T-helper 1 cell treated with Interleukin-12 subunit alpha and Interleukin-12 subunit beta and Interleukin-4 antibody, amounts not matched to agents 30 ng/mL and 1 ng/mL, for 36 hours (primary cell): ENCODE measurements at regions not wholly inside any gene's neighbourhood (a gene's known extent, or its start where the extent isn't known, plus 50 kb on each side); places are given as distances from the start of the nearest gene placed in this dataset.
"Not testable (repeated sequence)": the region's sequence is repeated elsewhere in the genome, so short reads cannot be mapped to it uniquely, and the experiment has no call there.

Source experiments
- intact Hi-C: fragments of 100-400 bp; cut with micrococcal nuclease; formaldehyde crosslinking; loops from one replicate; pipeline ENCODE4 v1.15.1; 2024

- intact Hi-C loops, result not testable (repeated sequence)
These were observed 830.1 kb downstream of the BRD1 start for GRCh38 chr22:48997605-48998004.

GRCh38 chr22:48993655-48994054, 834.0 kb downstream of the BRD1 start:
- intact Hi-C loops, result no loop called here

DNA sequence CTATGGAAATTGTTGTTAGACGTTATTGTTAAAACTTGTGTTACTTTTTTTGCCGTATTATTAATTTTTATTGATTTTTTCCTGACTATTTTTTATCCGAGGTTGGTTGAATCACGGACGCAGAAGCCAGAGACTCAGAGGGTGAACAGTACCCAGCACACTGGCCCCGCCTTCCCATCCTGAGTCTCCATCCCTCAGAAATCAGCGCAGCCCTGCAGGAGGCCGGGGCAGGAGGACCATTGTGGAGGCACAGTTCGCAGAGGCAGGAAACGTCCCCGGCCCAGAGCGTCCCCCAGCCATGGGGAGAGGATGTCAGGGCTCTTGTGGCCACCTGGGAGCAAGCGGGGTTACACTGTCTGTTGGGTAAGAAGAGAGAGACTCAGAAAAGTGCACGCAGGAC, 843.0 kb downstream of the BRD1 start:
- intact Hi-C loops, result no loop called here

DNA sequence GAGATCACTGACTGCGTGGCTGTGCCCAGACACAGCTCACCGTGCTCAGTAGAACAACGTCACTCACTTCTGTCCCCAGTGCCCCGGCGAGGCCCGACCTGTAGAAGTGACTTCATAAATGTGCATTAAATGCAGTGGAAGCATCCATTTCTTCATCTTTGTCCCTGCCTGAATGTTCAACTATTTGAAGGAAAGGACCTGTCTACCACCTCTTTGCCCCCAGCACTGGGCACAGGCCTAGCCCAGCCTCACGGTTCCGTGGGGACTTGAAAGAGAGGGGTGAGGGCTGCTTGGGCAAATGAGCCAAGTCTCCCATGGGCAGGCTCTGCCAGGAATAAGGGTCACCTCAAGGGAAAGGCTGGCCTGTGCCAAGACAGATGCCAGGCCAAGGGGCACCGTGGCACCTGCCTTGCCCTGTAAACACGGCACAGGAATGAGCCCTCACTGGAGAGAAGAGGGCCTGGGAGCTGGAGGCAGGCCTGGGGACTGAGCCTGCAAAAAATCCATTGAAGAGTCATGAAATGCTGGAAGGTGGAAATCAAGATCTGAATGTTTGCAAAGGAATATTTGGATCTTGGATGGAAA, 845.3 kb downstream of the BRD1 start:
- intact Hi-C loops, result no loop called here

- intact Hi-C loops, result no loop called here
These were observed 846.2 kb downstream of the BRD1 start for GRCh38 chr22:48981371-48982061.

- intact Hi-C loops, result no loop called here
These were observed 846.8 kb downstream of the BRD1 start for GRCh38 chr22:48980918-48981317.

DNA sequence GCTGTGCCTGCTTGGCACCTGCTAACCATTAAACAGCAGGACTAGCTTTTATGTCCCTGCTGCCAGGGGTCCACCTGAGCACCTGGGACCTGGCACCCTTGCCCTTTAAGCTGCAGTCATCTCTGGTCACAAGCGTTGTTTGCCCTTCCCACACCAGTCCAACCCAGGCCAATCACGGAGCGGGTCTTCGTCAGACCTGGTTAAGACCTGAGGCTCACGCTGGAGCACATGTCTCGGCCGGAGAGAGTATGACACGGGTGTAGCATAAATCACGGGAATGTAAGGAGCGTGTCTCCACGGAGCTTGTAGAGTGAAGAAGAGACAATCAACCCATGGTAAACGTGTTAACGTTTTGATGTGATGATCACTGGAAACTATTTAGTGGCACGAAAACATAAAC, 847.3 kb downstream of the BRD1 start:
- intact Hi-C loops, result no loop called here

GRCh38 chr22:48979482-48979881, 848.2 kb downstream of the BRD1 start:
- intact Hi-C loops, result no loop called here

- intact Hi-C loops, result no loop called here
These were observed 850.8 kb downstream of the BRD1 start for GRCh38 chr22:48976556-48977535.

DNA sequence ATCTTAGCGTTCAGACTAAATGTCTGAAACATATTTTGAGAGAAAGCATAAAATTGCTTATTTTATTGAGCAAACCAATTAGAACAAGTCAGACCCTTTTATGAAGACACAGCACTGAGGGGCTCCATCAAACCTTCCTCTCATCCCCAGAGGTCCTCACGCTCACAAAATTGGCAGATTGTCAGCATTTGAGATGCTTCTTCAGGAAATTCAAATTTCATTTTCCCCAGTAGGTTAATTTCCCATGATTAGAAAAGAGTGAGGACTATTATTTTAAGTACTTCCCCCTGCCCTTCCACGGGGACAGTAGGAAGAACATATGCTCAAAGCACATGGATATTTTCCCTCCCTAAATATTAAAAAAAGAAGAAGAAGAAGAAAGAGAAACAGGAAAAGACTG, 851.8 kb downstream of the BRD1 start:
- intact Hi-C loops, result no loop called here

DNA sequence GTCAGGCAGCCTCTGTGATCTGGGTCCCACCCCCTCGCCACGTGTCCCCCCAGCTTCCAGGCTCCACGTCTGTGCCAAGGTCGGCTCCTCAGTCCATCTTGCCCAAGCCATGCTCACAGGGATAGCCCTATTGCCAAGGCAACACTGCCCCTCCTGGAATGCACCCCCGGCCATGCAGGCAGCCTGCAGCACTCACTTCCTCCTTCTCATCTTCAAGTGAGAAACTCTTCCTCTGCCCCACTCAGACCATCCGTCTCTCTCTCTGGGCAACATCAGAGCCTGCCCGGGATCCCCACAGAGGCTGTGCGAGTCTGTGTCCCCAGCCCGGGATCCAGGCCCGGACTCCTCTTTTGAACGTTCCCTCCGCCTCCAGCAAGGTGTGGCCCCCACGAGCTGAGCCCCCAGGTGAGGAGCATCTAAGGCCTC, 852.3 kb downstream of the BRD1 start:
- intact Hi-C loops, result no loop called here

DNA sequence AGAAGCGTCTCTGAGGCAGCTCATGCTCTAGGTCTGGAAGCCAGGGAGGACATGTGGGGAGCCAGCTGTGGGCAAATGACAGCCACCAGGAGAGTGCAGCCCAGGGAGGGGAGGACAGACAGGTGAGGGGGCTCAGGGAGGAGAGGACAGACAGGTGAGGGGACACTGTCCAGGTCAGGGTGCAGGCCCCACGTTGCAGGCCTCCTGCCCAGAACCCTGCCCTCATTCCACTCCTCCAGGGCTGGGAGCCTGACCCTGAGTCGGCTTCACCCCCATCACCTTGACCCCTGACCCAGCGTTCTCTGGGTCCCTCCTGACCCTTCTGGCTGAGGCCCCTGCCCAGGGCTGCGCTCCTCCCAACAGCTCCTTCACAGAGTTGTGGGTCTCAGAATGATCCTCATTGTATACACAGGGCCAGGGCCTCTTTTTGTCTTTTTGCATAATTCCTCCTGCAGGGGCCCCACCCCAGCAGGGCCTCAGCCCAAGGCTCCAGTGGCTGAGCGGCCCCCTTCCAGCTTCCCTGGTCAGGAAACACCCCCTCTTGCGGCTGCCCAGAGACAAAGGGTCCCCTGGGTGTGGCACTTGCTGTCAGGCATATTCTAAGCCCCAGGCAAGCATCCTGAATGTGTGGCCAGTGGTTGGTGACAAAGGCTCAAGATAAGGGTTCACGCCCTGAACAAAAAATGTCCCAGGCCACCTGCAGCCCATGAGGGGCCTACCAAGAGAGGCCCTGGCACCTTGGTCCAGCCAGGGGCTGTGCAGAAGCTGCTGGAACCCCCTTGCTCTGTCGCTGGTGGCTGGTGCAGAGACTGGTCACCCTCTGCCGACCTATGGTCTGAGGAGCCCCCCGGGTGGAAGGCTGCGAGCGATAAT, 853.0 kb downstream of the BRD1 start:
- intact Hi-C loops, result no loop called here

DNA sequence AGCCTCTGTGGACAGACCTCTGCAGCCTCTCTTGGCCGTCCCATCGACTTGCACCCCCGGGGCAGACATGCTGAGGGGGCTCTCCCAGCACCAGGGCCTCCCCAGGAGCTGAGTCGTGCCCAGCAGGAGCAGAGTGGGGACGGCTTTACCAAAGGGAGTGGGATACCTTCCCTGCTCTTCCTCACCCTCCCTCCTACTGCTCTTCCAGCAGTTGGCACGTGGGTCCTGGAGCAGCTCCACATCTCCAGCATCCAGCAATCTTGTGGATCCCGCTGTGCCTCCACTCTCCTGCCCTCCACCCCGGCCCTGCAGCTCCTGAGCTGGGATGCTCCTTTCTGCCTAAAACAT, 854.0 kb downstream of the BRD1 start:
- intact Hi-C loops, result no loop called here

DNA sequence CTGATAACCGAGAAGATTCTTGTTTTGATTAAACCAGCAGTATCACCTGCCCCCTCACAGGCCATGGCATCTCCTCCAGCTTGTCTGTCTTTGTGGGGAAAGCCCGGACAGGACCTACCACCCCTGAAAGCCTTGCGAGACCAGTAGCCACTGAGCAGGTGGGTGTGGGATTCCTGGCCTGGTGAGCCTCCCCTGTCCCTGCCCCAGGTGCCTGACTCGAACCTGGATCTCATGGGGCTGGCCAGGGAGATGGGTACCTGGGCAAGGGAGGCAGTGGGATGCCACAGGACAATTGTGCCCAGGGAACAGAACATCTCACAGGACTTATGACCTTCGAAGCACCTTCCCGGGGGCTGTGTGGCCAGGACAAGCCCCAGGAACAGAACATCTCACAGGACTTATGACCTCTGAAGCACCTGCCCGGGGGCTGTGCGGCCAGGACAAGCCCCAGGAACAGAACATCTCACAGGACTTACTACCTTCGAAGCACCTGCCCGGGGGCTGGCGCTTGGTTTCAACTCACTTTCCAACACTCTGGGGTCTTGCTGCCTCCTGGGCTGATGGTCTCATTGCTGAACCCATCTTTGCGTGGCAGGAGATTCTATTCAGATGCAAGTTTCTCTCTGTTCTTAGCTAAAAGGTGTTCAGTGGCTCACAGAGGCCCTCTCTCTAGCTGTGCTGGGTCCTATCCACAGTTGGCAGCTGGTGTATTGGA, 854.5 kb downstream of the BRD1 start:
- intact Hi-C loops, result no loop called here

- intact Hi-C loops, result no loop called here
These were observed 859.3 kb downstream of the BRD1 start for GRCh38 chr22:48968201-48968959.

GRCh38 chr22:48963405-48963804, 864.3 kb downstream of the BRD1 start:
- intact Hi-C loops, result no loop called here

DNA sequence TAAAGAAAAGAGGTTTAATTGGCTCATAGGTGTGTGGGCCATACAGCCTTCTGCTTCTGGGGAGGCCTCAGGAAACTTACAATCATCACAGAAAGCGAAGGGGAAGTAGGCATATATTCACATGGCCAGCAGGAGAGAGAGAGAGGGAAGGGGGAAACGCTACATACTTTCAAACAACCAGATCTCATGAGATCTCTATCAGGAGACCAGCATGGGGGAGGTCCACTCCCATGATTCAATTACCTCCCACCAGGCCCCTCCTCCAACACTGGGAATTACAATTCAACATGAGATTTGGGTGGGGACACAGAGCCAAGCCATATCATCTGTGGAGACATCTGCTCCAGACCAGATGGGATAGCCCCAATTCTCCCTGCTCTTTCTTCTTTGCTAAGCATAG, 866.0 kb downstream of the BRD1 start:
- intact Hi-C loops, result no loop called here

DNA sequence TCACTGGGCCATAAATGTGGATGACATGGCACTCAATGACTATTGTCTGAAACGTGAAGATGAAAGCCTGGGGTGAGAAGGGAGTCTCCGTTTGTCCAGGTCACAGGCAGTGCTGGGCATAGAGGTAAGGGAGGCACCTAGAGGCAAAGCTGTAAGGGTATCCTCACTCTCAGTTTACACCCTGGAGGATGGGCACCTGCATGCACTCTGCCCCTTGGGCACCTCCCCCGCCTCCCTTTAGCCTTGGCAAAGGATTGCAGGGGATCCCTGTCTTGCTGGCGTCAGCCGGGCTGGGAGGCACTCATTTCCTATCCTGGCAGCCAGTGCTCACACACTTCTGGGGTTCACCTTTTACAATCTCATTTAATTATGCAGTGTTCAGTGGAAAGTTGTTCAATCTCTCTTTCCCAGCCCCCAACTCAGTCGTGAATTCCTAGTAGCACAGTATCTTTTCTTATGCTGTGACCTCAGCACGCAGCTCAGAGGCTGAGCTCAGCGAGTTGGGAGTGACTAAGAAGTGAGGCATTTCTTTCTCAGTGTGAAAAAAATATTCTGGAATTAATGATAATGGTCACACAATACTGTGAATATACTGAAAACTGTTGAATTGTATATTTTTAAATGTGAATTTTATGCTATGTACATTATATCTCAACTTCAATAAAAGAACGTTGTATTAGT, 866.6 kb downstream of the BRD1 start:
- intact Hi-C loops, result no loop called here

DNA sequence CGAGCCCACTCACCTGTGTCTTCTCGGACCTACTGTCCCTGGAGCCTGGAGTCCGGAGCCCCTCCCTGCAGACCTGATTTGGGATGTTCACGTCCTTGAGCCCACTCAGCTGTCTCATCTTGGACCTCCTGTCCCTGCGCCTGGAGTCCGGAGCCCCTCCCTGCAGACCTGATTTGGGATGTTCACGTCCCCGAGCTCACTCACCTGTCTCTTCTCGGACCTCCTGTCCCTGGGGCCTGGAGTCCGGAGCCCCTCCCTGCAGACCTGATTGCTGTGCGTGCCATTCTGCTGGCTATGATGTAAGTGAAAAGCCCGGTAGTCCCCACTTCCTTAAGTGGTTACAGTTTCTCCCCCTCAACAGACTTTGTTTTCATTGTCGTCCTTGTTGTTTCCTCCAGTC, 867.1 kb downstream of the BRD1 start:
- intact Hi-C loops, result no loop called here
